ENCODE measurements at regions not wholly inside any gene's neighbourhood (a gene's known extent, or its start where the extent isn't known, plus 50 kb on each side); places are given as distances from the start of the nearest gene placed in this dataset.
"Not testable (repeated sequence)": the region's sequence is repeated elsewhere in the genome, so short reads cannot be mapped to it uniquely, and the experiment has no call there.

DNA sequence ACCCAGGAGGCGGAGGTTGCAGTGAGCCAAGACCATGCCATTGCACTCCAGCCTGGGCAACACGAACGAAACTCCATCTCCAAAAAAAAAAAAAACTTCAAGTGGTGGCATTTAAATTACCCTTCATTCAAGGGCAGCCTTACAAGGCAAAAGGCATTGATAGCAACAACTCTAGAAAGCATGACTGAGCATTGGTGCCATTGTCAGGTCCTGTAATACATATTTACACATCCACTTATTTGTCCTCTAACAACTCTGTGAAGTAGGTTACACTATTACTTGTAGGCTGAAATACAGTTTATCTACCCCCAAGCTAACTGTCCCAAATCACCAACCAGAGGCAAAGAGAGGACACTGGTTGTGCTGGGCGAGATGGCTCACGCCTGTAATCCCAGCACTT lies 52.7 kb upstream of the LARP1 start:
- no peak for DNase-seq (ENCODE audit: low read depth in 2 of 2)

DNA sequence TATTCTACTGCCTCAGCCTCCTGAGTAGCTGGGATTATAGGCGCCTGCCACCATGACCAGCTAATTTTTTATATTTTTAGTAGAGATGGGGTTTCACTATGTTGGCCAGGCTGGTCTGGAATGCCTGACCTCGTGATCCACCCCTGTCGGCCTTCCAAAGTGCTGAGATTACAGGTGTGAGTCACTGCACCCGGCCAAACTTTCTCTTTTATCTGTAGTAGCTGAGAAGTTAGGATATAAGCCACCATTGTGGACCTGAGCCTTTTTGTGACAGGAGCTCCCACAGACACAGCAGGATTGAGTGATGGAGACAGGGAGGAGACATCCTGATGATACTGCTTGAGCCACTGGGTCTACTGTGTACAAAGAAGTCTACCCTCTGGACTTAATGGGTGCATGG lies 53.5 kb upstream of the LARP1 start:
- DNase-seq (ENCODE audit: low read depth in 2 of 2): not testable (repeated sequence)

DNA sequence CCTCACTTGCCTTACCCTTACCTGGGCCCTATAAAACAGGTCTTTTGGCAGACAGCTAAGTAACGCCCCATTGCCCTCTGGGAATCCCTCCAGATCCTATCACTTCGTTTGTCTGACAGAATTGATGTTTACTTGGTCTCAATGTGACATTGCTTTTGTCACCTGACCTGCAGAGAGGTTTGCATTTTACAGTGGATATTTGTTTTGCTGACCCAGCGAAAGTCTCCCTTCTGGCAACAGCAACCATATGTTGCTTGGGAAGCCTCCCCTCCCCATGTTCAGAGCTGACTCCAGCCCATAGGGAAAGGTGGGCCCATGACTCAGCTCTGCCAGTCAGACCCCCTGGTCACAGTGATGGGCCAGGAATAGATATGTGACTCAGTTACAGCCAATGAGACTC lies 54.0 kb upstream of the LARP1 start:
- DNase-seq (ENCODE audit: low read depth in 2 of 2): no peak

DNA sequence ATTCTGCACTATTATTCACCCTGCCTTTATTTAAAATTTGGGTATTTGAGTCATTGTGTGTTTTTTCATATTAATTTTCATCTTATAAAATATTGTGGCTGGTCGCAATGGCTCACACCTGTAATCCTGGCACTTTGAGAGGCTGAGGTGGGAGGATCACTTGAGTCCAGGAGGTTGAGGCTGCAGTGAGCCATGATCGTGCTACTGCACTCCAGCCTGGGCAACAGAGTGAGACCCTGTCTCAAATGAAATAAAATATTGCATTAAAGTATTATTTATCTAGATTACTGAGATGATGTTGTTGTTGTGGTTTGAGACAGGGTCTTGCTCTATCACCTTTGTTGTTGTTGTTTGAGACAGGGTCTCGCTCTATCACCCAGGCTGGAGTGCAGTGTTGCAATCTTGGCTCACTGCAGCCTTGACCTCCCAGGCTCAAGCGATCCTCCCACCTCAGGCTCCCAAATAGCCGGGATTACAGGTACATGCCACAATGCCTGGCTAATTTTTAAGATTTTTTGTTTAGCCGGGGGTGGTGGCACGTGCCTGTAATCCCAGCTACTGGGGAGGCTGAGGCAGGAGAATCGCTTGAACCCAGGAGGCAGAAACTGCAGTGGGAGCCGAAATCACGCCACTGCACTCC lies 54.8 kb upstream of the LARP1 start:
- DNase-seq (ENCODE audit: low read depth in 2 of 2): not testable (repeated sequence)

DNA sequence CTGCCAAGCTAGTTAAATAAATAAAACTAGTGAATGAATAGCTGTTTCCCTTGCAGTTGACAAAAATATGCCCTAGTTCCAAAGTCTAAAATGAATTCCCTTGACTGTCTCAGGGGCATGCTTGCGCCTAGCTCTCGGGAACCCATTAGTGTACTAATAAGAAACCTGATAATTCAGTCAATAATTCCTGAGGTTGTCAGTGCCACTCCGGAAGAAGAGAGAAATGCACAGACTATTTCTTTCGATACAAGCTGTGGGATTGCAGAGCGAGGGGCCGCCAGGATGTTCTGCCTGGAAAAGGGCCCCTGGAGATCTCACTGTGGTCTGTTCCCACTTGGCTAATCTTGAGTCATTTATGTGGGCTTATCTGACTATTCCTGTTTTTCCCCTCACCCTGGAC lies 56.4 kb upstream of the LARP1 start:
- DNase-seq (ENCODE audit: low read depth in 2 of 2): no peak

DNA sequence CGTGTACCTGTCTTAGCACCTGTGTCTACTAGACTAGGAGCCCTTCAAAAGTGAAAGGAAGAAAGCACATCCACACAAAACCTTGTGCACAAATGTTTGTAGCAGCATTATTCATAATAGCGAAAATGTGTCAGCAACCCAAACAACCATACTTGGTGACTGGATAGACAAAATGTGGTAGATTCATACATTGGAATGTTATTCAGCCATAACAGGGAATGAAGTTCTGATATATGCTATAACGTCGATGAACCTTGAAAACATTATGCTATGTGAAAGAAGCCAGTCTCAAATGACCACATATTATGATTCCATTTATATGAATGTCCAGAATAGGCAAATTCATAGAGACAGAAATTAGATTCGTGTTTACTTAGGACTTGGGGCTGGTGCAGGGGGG lies 57.8 kb upstream of the LARP1 start:
- peak in 1 of 2 experiments; percentile 16 for DNase-seq (ENCODE audit: low read depth in 2 of 2)

DNA sequence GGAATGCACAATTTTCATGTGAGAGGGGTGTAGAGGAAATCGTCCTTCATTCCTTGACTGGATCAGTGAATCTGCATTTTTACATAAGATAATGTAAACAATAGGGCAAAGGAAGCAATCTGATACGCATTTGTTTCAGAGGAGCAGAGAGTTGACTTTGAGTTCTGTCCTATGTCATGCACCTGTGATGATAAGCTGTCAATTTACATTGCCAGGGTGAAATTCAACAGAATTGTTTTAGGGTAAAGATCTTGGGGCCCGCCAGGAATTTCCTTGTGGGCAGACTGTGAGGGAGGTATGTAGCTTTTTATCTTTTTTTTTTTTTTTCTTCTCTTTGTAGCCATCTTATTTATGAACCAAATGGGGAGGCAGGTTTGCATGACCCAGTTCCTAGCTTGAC lies 58.3 kb upstream of the LARP1 start:
- no peak for DNase-seq (ENCODE audit: low read depth in 2 of 2)

DNA sequence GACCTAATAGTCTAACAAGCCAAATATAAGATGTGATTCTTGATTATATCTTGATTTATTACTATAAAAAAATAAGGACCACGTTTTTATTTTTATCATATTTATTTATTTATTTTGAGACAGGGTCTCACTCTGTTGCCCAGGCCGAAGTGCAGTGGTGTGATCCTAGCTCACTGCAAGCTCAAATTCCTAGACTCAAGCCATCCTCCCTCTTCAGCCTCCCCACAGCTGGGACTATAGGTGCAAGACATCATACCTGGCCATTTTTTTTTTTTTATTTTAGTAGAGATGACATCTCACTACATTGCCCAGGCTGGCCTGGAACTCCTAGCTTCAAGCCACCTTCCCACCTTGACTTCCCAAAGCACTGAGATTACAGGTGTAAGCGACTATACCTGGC lies 61.0 kb upstream of the LARP1 start:
- no peak for DNase-seq (ENCODE audit: low read depth in 2 of 2)

DNA sequence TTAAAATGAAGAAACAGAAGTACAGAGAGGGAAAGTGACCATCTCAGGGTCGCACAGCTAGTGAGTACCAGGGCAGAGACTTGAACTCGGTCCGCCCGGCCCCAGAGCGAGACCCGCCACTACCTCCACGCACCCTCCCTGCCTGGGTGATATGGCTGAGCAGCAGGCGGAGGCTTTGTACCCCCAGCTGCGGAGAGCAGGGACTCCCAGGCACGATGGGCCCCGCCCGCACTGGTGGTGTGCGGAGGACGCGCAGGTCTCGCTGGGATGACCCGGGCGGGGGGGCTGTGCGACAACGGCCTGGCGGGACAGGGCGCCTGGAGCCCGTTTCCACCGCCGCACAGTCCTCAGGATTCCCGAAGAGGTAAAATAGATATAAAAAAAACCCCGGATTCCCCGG lies 64.7 kb upstream of the LARP1 start:
- no peak for DNase-seq (ENCODE audit: low read depth in 2 of 2)

DNA sequence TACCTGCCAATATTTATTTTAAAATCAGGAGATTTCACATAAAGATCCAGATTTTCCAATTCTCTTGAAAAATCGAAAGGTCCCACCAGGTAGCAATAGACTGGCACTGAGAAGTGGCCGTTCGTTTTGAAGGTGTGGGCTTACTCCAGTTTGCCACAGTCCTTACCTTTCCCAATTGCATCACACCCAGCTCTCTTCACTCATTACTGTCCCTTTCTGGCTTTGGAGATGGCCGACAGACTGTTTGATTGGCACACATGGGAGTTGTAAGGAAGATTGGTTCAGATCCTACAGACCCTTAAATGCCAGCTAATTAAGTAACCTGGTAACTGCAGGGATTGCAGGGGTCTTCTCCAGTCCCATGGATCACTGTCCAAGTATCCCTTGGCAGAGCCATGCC lies 68.7 kb upstream of the LARP1 start:
- DNase-seq (ENCODE audit: low read depth in 2 of 2): no peak

DNA sequence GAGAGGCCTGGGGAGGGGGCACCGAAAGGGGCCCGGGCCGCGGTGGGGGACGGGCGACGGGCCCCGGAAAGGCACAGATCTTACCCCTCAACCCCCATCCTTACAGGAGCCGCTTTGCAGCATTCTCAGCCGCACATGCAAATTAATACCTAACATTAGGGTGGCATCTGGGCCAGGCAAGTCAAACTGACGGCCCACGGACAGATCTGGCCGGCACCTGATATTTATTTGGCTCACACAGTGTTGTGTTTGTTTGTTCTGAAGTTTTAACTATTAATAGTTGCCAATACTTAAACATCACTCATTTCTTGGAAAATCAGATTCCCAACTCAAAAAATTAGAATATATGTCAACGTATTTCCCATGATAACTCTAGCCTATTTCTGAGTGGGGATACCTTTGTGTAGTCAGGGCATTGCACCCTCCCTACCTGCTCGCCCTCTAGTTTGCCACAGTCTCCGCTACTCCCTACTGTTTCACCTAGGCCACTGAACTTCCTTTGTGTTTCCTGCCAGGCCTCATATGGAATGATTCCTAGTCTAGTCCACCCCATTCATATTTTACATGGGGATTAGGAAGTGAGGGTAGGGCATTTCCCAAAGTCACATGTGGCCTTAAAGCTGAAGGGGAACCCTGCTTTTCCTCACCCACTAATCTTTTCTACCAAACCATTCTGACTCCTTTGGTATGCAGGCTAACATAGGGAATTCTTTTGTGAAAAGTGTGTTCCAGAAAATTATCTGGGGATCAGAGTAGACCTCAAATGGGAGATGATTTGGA lies 71.9 kb upstream of the LARP1 start:
- DNase-seq (ENCODE audit: low read depth in 2 of 2): no peak

DNA sequence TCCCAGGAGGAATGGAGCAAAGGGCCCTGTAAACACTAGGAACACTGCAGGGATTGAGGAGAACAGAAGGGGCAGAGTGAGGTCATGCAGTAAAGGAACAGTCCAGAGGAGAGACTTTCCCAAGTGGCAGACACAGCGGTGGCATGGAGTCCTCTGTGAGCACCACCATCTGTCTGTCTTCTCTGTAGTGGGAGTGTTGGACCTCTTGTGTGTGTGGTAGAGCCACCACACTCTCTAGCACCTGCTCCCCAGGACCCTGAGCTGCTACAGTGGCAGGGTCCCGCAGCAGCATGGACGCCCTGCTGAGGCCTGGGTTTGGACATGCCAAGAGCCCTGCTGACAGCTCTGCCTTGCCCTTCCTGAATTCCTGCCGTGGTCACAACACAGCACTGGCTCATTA lies 75.7 kb upstream of the LARP1 start:
- DNase-seq (ENCODE audit: low read depth in 2 of 2): no peak

DNA sequence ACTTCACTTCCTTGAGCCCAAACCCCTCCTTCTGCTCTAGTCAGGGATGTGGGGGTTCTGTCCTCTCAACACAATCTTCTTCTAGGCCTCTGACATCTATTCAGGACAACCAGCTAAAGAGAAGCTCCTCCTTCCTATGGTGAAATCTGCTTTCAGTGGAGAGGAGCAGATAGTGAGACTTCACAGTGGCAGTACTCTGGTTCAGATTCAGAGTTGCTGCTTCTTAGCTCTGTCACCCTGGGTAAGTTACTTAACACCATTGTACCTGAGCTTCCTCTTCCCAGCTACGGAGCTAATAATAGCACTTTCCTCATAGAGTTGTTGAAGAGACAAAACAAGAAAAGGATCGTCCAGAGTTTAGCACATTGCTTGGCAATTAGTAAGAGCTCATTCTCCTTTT lies 77.3 kb upstream of the LARP1 start:
- no peak for DNase-seq (ENCODE audit: low read depth in 2 of 2)

DNA sequence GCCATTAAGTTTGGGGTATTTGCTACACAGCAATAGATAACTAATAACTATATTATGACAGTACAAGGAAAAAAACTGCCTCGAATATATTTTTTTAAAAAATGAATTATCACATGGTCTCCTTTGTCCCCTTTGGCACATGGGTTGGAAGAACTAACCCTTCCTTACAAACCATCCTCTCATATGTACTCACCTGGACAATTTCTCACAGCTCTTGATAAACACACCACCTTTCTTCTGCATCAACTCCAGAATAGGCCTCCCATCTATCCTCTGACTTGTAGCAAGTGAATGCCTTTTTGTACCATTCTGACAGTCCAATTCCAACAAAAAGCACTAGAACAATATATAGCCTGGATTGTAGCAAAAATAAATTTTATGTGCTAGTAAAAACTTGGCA lies 78.7 kb upstream of the LARP1 start:
- DNase-seq (ENCODE audit: low read depth in 2 of 2): no peak

DNA sequence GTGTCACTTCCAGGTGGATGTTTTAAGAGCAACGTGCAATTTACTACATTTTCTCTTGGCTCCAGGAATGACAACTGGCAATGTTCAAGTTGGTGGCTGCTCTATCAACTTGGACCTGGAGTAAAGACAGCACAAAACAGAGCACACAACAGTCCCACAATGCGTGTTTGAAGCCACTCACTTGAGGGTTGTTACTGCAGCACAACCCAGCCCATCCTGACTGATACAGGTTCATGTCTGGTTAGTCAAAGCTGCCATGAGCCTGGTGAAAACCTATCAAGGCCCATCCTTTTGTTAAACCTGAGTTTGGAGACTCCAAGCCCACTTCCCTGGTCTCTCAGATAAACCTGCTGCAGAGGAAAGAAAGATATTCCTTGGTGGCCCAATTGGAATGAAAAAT lies 81.1 kb upstream of the LARP1 start:
- no peak for DNase-seq (ENCODE audit: low read depth in 2 of 2)

DNA sequence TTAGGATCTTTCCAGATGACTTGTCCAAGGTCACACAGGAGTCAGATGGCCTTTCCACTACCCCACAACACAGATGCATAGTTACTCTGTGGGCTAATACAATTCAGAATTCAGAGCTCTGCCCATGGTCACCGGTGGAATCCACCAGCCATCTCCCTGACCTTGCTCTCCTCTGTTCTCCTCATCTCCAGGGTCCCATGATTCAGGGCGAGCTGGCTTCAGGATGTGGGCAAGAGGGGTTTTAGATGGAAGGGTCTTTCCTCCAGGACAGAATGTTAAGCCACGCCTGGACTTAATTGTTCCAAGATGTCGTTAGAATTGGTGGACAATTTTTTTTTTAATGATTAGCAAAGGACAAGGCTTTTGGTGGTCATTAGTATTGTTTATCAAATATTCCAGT lies 81.7 kb upstream of the LARP1 start:
- DNase-seq (ENCODE audit: low read depth in 2 of 2): no peak

DNA sequence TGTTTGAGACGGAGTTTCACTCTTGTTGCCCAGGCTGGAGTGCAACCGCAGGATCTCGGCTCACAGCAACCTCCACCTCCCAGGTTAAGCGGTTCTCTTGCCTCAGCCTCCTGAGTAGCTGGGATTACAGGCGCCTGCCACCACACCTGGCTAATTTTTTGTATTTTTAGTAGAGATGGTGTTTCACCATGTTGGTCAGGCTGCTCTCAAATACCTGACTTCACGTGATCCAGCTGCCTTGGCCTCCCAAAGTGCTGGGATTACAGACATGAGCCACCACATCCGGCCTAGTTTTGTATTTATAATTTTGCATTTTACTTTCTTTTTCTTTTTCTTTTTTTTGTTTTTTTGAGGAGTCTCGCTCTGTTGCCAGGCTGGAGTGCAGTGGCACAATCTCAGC lies 85.3 kb upstream of the LARP1 start:
- not testable (repeated sequence) for DNase-seq (ENCODE audit: low read depth in 2 of 2)

DNA sequence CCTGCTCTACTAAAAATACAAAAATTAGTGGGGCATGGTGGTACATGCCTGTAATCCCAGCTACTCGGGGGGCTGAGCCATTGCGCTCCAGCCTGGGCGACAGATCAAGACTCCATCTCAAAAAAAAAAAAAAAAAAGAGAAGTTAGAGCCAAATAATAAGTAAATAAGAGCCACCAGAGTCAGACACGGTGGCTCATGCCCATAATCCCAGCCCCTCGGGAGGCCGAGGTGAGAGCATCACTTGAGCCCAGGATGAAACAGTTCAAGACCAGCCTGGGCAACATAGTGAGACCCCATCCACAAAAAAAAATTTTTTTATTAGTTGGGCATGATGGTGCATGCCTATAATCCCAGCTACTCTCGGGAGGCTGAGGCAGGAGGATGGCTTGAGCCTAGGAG lies 85.8 kb upstream of the LARP1 start:
- DNase-seq (ENCODE audit: low read depth in 2 of 2): no peak

DNA sequence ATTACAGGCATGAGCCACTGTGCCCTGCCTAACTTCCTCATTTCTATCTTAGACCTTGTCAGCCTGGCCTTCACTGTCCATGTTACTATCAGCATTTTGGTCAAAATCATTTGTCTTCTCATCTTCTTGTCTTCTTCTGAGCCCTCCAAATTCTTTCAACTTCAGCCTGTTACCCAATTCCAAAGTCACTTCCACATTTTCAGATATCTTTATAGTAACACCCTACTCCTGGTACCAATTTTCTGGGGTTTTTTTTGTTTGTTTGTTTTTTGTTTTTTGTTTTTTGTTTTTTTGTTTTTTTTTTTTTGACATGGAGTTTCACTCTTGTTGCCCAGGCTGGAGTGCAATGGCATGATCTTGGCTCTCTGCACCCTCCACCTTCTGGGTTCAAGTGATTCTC lies 90.3 kb upstream of the LARP1 start:
- no peak for DNase-seq (ENCODE audit: low read depth in 2 of 2)

DNA sequence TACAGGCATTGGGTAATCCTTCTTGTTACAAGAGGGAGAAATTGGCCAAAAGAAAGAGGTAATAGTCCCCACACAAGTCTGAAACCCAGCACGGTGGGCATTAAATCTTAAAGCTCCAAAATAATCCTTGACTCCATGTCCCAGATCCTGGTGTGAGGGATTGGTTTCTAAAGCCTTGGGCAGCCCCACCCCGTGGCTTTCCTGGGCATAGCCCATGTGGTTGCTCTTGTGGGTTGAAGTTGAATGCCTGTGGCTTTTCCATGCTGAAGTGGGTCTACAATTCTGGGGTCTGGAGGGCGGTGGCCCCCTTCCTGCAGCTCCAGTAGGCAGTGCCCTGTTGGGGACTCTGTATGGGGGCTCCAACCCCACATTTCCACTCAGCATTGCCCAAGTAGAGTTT lies 91.8 kb upstream of the LARP1 start:
- DNase-seq (ENCODE audit: low read depth in 2 of 2): no peak

DNA sequence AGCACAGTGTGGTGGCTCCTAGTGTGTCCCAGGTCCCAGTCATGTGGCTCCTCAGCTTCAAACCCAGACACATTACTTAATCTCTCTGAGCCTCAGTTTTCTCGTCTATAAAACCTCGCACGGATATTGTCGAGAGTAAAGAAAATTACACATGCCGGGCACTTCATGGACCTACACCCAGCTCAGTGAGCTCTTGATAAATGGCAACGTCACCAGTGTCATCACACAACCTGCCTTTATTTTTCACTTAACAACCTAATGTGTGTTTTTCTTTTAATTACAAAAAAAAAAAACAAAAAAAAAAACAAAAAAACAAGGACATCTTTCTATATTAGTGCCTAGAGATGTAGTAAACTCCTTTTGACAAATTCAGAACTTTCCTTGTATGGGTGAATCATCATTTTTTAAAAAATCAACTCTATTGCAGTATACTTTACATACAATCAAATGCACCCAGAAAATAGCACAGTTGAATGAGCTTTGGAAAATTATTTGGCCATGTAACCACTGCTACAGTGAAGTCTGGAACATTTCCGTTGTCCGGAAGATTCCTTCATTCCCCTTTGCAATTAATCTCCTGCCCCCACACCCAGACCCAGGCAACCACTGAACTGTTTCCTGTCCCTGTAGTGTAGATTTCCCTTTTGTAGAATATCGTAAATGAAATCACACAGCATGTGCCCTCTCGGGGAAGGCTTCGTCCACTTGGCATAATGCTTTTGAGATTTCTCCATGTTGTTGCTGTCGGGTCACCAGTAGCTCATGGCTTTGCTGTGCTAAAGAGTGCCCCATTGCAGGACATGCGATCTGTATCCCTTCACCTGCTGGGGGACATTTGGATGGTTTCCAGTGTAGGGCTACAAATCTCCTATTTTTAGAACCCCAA lies 100.4 kb upstream of the LARP1 start:
- no peak for DNase-seq (ENCODE audit: low read depth in 2 of 2)

DNA sequence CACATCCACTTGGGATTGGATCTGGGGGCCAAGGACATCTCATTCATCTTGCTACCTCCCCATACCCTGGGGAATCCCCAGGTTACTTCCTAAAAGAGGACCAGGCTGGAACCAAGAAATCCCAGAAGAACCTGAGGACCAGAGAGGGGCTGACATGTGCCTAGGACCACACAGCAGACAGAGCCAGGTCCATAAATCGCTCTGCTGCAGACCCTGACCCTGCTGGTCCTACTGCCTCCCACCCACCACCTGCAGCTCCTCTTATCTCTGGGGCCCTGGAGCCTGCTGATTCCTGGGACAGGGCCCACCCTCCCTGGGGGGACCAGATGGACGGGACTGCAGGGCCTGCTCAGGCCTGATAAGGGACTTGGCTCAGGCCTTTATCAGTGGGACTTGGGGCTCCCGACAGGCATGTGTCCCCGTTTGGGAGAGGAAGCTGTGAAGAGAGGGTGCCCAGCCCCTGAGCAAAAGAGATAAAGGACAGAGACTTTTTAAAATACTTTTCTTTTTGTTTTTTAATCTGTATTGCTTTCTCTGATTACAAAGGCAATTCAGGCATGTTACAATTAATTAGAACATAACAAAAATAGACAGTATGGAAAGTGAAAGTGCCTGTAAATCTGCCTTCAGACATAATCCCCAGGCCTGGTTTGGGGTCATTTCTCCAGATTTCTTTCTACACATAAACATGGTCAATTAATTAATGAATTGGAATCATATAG lies 101.3 kb upstream of the LARP1 start:
- no peak for DNase-seq (ENCODE audit: low read depth in 2 of 2)

All from fibroblast of skin of left biceps (primary cell).